GM23248 (cell line): ENCODE measurements at regions not wholly inside any gene's neighbourhood (a gene's known extent, or its start where the extent isn't known, plus 50 kb on each side); places are given as distances from the start of the nearest gene placed in this dataset.

Source experiments
- EZH2 ChIP-seq: fragments of 200-600 bp; sonication (generic); IDR thresholded peaks from 2 replicates; pipeline ENCODE4 v1.6.1; 2018; ENCODE audit warnings: antibody characterized with exemption, mild to moderate bottlenecking; ENCODE audit not compliant: insufficient read depth, poor library complexity, severe bottlenecking
- EZH2phosphoT487 ChIP-seq: fragments of 200-600 bp; sonication (generic); IDR thresholded peaks from 2 replicates; pipeline ENCODE4 v1.6.1; 2018; ENCODE audit warnings: antibody characterized with exemption, moderate library complexity, mild to moderate bottlenecking, low read depth; ENCODE audit not compliant: insufficient read depth

- TF ChIP-seq EZH2 (no peak), EZH2phosphoT487 (no peak)
Measured at GRCh38 chr2:129061069-129061768, 742.6 kb upstream of the HS6ST1 start.
